SH-SY5Y (cell line): ENCODE measurements at regions not wholly inside any gene's neighbourhood (a gene's known extent, or its start where the extent isn't known, plus 50 kb on each side); places are given as distances from the start of the nearest gene placed in this dataset.

ENCODE experiments used
- GATA2 ChIP-seq: IDR thresholded peaks from 2 replicates; pipeline ENCODE4 v1.6.1; 2011; ENCODE audit warnings: mild to moderate bottlenecking, low read depth, low read length
- GATA3 ChIP-seq: IDR thresholded peaks from 2 replicates; pipeline ENCODE4 v1.6.1; 2011; ENCODE audit warnings: low read depth, mild to moderate bottlenecking, low read length, moderate library complexity

DNA sequence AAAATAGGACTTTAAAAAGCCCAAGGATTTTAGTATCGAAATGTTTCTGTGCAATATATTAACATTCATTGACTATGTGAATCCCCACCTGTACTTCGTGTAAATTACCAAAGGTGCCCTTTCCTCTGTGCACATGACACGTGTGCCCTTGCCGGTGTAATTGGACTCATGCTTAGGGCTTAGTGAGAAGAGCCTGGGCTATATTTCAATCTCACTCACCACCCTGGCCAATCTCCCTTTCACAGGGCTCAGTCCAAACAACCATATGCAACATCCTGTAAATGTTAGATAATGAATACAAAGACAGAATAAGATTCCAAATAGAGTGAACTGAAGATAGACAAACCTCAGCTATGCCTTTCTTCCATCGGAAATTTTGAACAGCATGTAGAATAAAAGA, 564.3 kb downstream of the USP25 start:
- no peak for TF ChIP-seq GATA3
- TF ChIP-seq GATA2 = no peak
